ENCODE measurements at regions not wholly inside any gene's neighbourhood (a gene's known extent, or its start where the extent isn't known, plus 50 kb on each side); places are given as distances from the start of the nearest gene placed in this dataset.

GRCh38 chr11:106552694-106553203, 465.5 kb downstream of the GUCY1A2 start:
- TF ChIP-seq GATA3 (IDR thresholded peaks at IDR 0.05; ENCODE audit: low read depth, low read length): no peak
- TF ChIP-seq GATA2 (IDR thresholded peaks at IDR 0.05; ENCODE audit: low read depth, low read length): no peak
